Neural crest cell (in vitro differentiated cells): ENCODE measurements at regions not wholly inside any gene's neighbourhood (a gene's known extent, or its start where the extent isn't known, plus 50 kb on each side); places are given as distances from the start of the nearest gene placed in this dataset.

Experiments used
- DNase-seq: peaks from one replicate; pipeline ENCODE4 v3.0.0; 2021; ENCODE audit warnings: low read depth, mixed read lengths, low spot score
- H3K27ac Mint-ChIP-seq: one replicate; pipeline ENCODE4 v1.8.0; 2021; ENCODE audit warnings: mild to moderate bottlenecking, mixed read lengths; ENCODE audit not compliant: unreplicated experiment
- H3K27me3 Mint-ChIP-seq: 2 replicates; pipeline ENCODE4 v1.8.0; 2021; ENCODE audit warnings: low read depth, mild to moderate bottlenecking, mixed read lengths
- H3K36me3 Mint-ChIP-seq: 2 replicates; pipeline ENCODE4 v1.8.0; 2021; ENCODE audit warnings: low read depth, mild to moderate bottlenecking, mixed read lengths
- H3K4me1 Mint-ChIP-seq: 2 replicates; pipeline ENCODE4 v1.8.0; 2021; ENCODE audit warnings: mixed read lengths
- H3K4me3 Mint-ChIP-seq: one replicate; pipeline ENCODE4 v1.8.0; 2021; ENCODE audit warnings: mild to moderate bottlenecking, mixed read lengths
- H3K9me3 Mint-ChIP-seq: 2 replicates; pipeline ENCODE4 v1.8.0; 2021; ENCODE audit warnings: mixed read lengths
- TF ChIP-seq, protein P1 (sequence below): fragments of 200-600 bp; sonication (generic); conservative IDR thresholded peaks from 2 replicates; pipeline ENCODE4 v1.5.0; 2021; ENCODE audit warnings: antibody characterized with exemption, mild to moderate bottlenecking

GRCh38 chr16:85301231-85301630 is 189.0 kb upstream of the CIBAR2 start:
- no peak overlapping the region for H3K4me3 Mint-ChIP-seq
- TF ChIP-seq, protein P1, sequence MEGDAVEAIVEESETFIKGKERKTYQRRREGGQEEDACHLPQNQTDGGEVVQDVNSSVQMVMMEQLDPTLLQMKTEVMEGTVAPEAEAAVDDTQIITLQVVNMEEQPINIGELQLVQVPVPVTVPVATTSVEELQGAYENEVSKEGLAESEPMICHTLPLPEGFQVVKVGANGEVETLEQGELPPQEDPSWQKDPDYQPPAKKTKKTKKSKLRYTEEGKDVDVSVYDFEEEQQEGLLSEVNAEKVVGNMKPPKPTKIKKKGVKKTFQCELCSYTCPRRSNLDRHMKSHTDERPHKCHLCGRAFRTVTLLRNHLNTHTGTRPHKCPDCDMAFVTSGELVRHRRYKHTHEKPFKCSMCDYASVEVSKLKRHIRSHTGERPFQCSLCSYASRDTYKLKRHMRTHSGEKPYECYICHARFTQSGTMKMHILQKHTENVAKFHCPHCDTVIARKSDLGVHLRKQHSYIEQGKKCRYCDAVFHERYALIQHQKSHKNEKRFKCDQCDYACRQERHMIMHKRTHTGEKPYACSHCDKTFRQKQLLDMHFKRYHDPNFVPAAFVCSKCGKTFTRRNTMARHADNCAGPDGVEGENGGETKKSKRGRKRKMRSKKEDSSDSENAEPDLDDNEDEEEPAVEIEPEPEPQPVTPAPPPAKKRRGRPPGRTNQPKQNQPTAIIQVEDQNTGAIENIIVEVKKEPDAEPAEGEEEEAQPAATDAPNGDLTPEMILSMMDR, result no peak
- H3K27ac Mint-ChIP-seq, result no peak overlapping the region
- H3K27me3 Mint-ChIP-seq, result peaks cover 78% of the 10 kb centered on the region
- no peaks in the 10 kb centered on the region for H3K36me3 Mint-ChIP-seq
- no peaks in the 10 kb centered on the region for H3K9me3 Mint-ChIP-seq
- peaks cover 29% of the 10 kb centered on the region for H3K4me1 Mint-ChIP-seq
- no peak for DNase-seq

DNA sequence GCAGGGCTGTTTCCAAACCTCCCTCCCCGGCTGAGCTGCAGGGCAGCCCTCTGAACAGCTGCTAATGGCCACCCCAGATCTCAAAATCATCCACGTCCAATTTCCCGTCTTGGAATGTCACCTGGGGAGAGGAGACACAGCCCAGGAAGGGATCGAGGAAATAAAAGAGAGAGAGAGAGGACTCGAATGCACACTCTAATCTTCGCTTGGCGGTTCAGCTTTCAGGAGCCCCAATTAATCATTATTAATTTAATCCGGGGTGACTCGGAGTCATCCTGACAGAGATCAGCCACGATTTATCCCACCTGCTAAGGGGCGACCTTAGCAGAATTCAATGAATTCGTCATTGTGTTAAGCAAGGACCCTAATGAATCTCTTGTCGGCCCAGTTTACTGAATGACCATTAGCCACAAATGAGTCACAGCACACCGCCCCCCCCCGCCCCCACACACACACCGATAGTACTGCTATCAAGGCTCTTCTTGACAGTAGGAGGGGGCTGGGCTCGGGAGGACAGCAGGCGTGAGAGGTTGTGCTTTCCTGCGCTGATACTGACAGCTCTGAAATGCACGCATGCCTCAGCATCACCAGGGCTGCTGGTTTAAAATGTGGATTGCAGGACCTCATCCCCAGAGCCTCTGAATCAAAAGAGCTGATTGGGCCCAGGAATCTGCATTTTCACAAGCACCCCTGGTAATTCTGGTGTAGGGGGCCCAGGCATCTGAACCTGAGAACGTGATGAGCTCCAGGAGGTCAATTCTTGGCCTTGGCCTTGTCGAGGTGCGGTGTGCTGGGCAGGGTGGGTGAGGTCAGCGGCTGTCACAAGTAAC is 190.0 kb upstream of the CIBAR2 start:
- no peak for DNase-seq
- peaks cover 75% of the 10 kb centered on the region for H3K27me3 Mint-ChIP-seq

DNA sequence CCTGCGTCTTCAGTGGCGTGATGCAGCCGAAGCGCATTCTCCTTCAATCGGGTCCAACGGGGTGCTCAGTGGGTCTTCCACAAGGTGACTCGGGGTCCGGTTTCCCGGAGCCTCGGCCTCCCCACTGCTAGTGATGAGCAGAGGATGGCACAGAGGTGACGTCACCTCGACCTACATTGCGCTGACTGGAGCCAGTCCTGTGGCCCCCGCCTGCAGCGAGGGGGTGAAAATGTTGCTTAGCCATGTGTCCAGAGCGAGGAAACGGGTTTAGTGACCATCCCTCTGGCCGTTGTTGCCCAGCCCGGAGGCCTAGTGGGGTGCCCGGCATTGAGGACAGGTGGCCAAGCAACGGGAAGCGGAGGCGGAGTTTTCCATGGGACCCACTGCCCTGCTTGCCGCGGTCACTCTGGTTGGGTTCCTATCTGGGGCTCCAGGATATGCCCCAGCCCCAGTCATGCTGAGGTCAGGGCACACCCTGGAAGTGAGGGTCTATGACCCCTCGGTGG is 190.6 kb upstream of the CIBAR2 start:
- TF ChIP-seq, protein P1, result no peak
- H3K4me3 Mint-ChIP-seq, result peak overlapping the region; percentile 19
- no peak overlapping the region for H3K27ac Mint-ChIP-seq
- no peaks in the 10 kb centered on the region for H3K36me3 Mint-ChIP-seq
- no peak for DNase-seq
- H3K9me3 Mint-ChIP-seq, result no peaks in the 10 kb centered on the region
- H3K27me3 Mint-ChIP-seq, result peaks cover 75% of the 10 kb centered on the region
- peaks cover 36% of the 10 kb centered on the region for H3K4me1 Mint-ChIP-seq

More for the DNA sequence above, 190.0 kb upstream of the CIBAR2 start:
- TF ChIP-seq, protein P1, result no peak
- Mint-ChIP-seq H3K4me3 (no peak overlapping the region), H3K36me3 (no peaks in the 10 kb centered on the region), H3K27ac (peak overlapping the region; percentile 63), H3K9me3 (no peaks in the 10 kb centered on the region), H3K4me1 (peaks cover 30% of the 10 kb centered on the region)

GRCh38 chr16:85303354-85303883 is 191.1 kb upstream of the CIBAR2 start:
- DNase-seq, result peak; percentile 73
- TF ChIP-seq, protein P1, result peak; percentile 96
- H3K4me1 Mint-ChIP-seq, result peaks cover 41% of the 10 kb centered on the region
- H3K27ac Mint-ChIP-seq, result no peak overlapping the region
- H3K27me3 Mint-ChIP-seq, result peaks cover 77% of the 10 kb centered on the region
- H3K36me3 Mint-ChIP-seq, result no peaks in the 10 kb centered on the region
- peak overlapping the region; percentile 19 for H3K4me3 Mint-ChIP-seq
- H3K9me3 Mint-ChIP-seq, result no peaks in the 10 kb centered on the region

- Mint-ChIP-seq H3K27ac (no peak overlapping the region), H3K27me3 (peaks cover 71% of the 10 kb centered on the region), H3K9me3 (no peaks in the 10 kb centered on the region), H3K4me1 (peaks cover 46% of the 10 kb centered on the region), H3K4me3 (no peak overlapping the region), H3K36me3 (no peaks in the 10 kb centered on the region)
- DNase-seq, result no peak
- TF ChIP-seq, protein P1, result no peak
These were observed 192.1 kb upstream of the CIBAR2 start for GRCh38 chr16:85304337-85304736.
